ENCODE measurements at regions not wholly inside any gene's neighbourhood (a gene's known extent, or its start where the extent isn't known, plus 50 kb on each side); places are given as distances from the start of the nearest gene placed in this dataset.

DNA sequence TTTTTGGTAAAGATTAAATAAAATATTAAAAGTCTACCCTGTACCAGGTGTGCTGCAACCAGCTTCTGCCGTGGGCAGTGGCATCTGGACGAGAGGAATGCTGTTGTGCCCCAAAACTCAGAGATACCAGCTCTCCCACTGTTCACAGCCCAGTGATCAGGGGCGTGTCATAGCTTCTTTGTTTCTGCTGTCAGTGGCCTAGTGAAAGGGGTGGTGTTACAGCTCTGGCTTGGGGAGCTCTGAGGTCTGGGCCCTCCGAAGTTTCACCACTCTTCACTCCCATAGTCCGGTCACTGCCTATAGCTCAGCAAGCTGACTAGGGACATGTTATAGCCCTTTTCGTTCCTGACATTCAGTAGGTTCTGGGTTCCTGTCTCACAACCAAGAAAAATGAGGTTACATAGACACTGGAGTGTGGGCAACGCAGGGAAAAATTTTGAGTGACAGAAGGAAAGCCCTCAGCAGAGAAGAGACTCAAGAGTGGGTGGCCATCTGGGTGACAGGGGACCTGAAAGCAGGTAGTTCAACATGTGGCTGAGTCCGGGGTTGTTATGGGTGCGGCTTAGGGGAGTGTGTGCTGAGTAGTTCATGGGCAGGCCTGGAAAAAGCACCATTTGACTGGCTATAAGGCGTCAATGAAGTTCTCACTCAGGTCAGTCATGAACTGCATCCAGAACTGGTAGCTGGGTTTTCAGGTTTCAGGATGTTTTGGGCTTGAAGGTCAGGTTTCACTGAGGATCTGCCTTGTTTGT, 1184.4 kb upstream of the PABPC4L start:
- FAIRE-seq (no peak), DNase-seq (no peak)
- TF ChIP-seq, protein P1, sequence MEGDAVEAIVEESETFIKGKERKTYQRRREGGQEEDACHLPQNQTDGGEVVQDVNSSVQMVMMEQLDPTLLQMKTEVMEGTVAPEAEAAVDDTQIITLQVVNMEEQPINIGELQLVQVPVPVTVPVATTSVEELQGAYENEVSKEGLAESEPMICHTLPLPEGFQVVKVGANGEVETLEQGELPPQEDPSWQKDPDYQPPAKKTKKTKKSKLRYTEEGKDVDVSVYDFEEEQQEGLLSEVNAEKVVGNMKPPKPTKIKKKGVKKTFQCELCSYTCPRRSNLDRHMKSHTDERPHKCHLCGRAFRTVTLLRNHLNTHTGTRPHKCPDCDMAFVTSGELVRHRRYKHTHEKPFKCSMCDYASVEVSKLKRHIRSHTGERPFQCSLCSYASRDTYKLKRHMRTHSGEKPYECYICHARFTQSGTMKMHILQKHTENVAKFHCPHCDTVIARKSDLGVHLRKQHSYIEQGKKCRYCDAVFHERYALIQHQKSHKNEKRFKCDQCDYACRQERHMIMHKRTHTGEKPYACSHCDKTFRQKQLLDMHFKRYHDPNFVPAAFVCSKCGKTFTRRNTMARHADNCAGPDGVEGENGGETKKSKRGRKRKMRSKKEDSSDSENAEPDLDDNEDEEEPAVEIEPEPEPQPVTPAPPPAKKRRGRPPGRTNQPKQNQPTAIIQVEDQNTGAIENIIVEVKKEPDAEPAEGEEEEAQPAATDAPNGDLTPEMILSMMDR (IDR thresholded peaks at IDR 0.05; ENCODE audit: borderline replicate concordance, extremely low read depth, insufficient read depth): no peak
- intact Hi-C loops (cut with DNase I): no loop called here
- H3K27me3 ChIP-seq (ENCODE audit: control insufficient read depth, insufficient read depth, low read length): no peaks in the 10 kb centered on the region
- no peaks in the 10 kb centered on the region for H3K36me3 ChIP-seq (ENCODE audit: control insufficient read depth in 2 of 3, insufficient read depth in 3 of 3, low read length in 3 of 3)
- H3K27ac ChIP-seq (ENCODE audit: low read depth in 2 of 2, low read length in 2 of 2): no peak overlapping the region
- no peak overlapping the region for H3K4me3 ChIP-seq (ENCODE audit: low read length in 3 of 3)
- no peaks in the 10 kb centered on the region for H3K9me3 ChIP-seq (ENCODE audit: control insufficient read depth in 2 of 3, insufficient read depth in 1 of 3, low read length in 3 of 3)
- no peak overlapping the region for H3K9ac ChIP-seq (ENCODE audit: low read length in 3 of 3)
- H3K4me1 ChIP-seq (ENCODE audit: control insufficient read depth in 2 of 3, insufficient read depth in 2 of 3, low read depth in 1 of 3, low read length in 3 of 3): no peaks in the 10 kb centered on the region

DNA sequence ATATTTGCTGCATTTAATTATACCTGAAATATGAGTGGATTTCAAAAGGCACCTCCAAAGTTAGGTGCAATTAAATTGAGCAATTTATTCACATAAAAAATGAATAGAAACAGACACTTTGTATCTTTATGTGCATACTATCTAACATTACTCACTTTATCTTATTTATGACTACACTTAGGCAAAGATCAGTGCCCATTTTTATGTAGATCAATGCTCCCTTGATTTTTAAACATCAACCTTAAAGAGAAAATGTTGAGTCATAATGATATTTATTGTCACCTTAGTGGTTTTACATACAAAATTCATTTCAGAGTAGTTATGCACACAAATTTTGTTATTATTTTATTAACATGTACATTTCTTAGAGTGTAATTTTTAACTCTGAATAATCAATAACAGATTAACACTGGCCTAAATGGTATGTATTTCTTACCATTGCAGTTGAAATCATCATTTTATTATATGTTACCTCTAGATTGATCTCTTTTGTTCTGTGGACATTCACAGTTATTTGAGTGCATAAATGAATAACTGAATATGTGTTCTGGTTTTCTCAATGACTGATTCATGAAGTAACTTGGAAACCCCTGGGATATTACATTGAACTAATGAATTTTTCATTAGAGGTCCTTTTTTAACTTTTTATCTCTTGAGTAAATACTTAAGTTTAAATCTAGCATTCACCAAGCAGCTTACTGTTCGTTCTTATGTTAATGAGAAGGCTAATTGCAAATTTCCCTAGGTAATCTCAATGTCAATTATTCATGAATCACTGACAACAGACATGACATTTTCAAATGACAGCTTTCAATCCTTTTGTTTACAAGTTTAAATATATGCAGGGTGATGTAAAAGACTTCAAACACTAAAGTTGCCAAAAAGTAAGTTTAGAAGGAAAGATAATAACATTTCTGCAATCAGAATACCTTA, 1182.0 kb upstream of the PABPC4L start:
- no peak overlapping the region for H3K4me3 ChIP-seq (ENCODE audit: low read length in 3 of 3)
- TF ChIP-seq, protein P1 (IDR thresholded peaks at IDR 0.05; ENCODE audit: borderline replicate concordance, extremely low read depth, insufficient read depth): no peak
- FAIRE-seq: no peak

DNA sequence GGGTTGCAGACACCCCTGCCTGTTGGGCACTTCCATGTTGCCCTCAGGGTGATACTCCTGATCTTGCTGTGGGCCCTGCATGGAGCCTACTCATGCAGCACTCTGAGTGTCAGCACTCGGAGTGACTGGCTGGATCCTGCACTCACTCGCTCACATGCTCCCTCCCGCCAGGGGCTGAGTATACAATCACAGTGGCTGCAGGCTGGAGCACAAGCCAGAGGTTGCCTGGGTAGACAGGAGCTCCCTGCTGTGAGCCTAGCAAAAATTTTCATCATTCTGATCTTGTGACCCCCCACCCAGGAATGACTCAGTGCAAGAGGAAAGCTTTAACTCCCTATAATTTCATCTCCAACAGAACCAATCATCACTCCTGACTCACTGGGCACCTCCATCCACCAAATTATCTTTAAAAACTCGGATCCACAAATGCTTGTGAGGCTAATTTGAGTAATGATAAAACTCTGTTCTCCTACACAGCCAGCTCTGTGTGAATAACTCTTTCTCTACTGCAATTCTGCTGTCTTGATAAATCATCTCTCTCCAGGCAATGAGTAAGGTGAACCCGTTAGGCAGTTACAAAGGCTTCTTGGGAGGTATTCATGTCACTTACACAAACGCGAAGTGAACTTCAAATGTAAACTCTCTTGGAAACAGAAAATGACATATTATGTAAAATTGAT, 1180.8 kb upstream of the PABPC4L start:
- no peak overlapping the region for H3K27ac ChIP-seq (ENCODE audit: low read depth in 2 of 2, low read length in 2 of 2)
- TF ChIP-seq, protein P1 (IDR thresholded peaks at IDR 0.05; ENCODE audit: borderline replicate concordance, extremely low read depth, insufficient read depth): no peak
- no peaks in the 10 kb centered on the region for H3K9me3 ChIP-seq (ENCODE audit: control insufficient read depth in 2 of 3, insufficient read depth in 1 of 3, low read length in 3 of 3)
- intact Hi-C loops (cut with DNase I): no loop called here
- H3K4me1 ChIP-seq (ENCODE audit: control insufficient read depth in 2 of 3, insufficient read depth in 2 of 3, low read depth in 1 of 3, low read length in 3 of 3): no peaks in the 10 kb centered on the region
- no peaks in the 10 kb centered on the region for H3K27me3 ChIP-seq (ENCODE audit: control insufficient read depth, insufficient read depth, low read length)
- H3K9ac ChIP-seq (ENCODE audit: low read length in 3 of 3): no peak overlapping the region
- no peak for FAIRE-seq
- no peak overlapping the region for H3K4me3 ChIP-seq (ENCODE audit: low read length in 3 of 3)
- H3K36me3 ChIP-seq (ENCODE audit: control insufficient read depth in 2 of 3, insufficient read depth in 3 of 3, low read length in 3 of 3): no peaks in the 10 kb centered on the region
- peak in 1 of 5 donors; percentile 3 for DNase-seq

More for the DNA sequence above, 1182.0 kb upstream of the PABPC4L start:
- H3K4me1 ChIP-seq (ENCODE audit: control insufficient read depth in 2 of 3, insufficient read depth in 2 of 3, low read depth in 1 of 3, low read length in 3 of 3): no peaks in the 10 kb centered on the region
- no peaks in the 10 kb centered on the region for H3K9me3 ChIP-seq (ENCODE audit: control insufficient read depth in 2 of 3, insufficient read depth in 1 of 3, low read length in 3 of 3)
- no peak overlapping the region for H3K27ac ChIP-seq (ENCODE audit: low read depth in 2 of 2, low read length in 2 of 2)
- no peaks in the 10 kb centered on the region for H3K27me3 ChIP-seq (ENCODE audit: control insufficient read depth, insufficient read depth, low read length)
- no peak for DNase-seq
- no peak overlapping the region for H3K9ac ChIP-seq (ENCODE audit: low read length in 3 of 3)
- intact Hi-C loops (cut with DNase I): no loop called here
- no peaks in the 10 kb centered on the region for H3K36me3 ChIP-seq (ENCODE audit: control insufficient read depth in 2 of 3, insufficient read depth in 3 of 3, low read length in 3 of 3)
